GM19467 (cell line): ENCODE measurements at regions not wholly inside any gene's neighbourhood (a gene's known extent, or its start where the extent isn't known, plus 50 kb on each side); places are given as distances from the start of the nearest gene placed in this dataset.
"Not testable (repeated sequence)": the region's sequence is repeated elsewhere in the genome, so short reads cannot be mapped to it uniquely, and the experiment has no call there.

ENCODE experiments used
- ATAC-seq: cut with Tn5 transposase; IDR thresholded peaks from one replicate; pipeline ENCODE4 v1.9.1; 2021; ENCODE audit warnings: mild to moderate bottlenecking, moderate library complexity; ENCODE audit not compliant: unreplicated experiment

DNA sequence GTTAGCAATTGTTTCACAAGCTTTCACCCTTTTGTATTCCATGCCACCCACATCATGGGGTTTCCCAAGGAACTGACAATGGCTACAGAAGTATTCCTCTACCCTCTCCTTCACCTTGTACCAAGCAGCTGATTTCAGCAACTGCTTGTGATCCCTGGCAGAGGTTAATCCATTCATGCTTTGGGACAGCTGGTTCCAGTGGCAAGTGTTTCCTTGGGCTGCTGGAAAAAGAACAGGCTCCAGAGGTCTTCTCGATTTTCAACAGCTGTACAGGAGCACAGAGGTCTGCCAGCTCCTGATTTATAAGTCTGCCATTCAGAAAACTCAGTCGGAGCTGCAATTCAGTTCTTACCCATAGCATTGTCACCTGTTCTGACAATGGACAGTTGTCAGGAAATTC lies 239.2 kb upstream of the CWC22 start:
- no peak for ATAC-seq

DNA sequence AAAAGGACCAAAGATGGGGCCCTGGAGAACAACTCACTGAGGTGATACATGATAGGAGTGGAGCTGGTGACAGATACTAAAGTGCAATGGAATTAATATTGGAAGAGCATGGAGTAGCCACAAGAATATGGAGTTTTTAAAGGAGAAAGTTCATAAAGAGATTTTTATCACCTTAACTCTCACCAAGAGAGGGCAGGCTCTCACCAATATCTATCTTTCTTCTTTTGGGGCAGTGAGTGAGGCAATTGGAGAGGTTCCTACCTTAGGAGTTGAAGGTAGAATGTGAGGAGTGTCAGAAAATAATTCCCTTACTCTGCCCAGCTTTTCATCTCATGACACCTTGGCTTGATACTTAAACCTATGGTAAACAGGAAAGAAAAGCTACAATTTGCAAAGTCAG lies 233.7 kb upstream of the CWC22 start:
- ATAC-seq, result no peak

DNA sequence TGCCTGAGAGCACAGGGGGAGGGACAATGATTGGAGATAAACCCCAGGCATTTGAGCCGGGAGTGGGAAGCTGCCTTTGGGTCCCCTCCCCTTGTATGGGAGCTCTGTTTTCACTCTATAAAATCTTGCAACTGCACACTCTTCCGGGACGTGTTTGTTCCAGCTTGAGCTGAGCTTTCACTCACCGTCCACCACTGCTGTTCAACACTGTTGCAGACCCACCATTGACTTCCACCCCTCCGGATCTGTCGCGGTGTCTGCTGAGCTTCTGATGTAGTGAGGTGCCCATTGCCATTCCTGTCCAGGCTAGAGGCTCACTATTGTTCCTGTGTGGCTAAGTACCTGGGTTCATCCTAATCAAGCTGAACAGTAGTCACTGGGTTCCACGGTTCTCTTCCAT lies 231.6 kb upstream of the CWC22 start:
- no peak for ATAC-seq

DNA sequence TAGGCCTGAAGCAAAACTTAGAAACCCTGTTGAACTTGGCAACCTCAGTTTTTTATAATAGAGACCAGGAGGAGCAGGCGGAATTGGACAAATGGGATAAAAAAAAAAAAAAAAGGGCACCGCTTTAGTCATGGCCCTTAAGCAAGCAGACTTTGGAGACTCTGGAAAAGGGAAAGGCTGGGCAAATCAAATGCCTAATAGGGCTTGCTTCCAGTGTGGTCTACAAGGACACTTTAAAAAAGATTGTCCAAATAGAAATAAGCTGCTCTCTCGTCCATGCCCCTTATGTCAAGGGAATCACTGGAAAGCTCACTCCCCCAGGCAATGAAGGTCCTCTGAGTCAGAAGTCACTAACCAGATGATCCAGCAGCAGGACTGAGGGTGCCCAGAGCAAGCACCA lies 229.0 kb upstream of the CWC22 start:
- ATAC-seq, result not testable (repeated sequence)

DNA sequence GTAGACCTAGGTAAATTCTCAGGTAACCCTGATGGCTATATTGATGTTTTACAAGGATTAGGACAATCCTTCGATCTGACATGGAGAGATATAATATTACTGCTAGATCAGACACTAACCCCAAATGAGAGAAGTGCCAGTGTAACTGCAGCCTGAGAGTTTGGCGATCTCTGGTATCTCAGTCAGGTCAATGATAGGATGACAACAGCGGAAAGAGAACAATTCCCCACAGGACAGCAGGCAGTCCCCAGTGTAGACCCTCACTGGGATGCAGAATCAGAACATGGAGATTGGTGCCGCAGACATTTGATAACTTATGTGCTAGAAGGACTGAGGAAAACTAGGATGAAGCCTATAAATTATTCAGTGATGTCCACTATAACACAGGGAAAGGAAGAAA lies 228.4 kb upstream of the CWC22 start:
- not testable (repeated sequence) for ATAC-seq

DNA sequence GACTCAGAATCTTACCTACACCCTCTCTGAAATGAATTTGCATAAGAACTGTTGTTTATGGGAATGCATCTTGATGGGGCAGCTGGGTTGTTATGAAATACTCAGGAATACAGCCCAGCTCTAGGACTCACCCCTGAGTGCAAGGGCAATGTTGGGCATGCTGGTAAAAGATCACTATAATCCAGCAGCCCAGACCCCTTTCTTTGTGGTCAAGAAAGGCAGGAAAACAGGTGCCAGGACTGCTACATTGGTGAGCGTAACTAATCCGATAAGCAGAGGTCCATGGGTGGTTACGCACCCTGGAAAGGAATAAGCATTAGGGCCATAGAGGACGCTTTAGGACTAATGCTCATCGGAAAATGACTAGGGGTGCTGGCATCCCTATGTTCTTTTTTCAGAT lies 227.9 kb upstream of the CWC22 start:
- ATAC-seq, result not testable (repeated sequence)

DNA sequence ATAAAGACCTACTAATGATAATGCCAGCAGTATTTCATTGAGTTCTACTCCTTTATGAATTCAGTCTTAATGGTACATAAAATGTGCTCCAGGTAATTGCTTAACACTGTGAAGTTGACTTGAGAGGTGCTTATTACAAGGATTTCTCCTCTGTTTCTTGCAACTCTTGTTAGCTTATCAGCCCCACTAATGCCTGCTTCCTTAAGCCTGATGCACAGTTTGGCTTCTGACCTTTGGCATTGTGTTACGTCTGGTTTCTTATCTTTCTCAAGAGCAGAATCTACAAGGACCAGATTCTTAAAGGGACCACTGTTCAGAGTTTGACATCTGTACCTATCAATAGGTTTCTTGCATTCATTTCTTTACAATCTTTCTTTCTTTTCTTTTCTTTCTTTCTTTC lies 223.9 kb upstream of the CWC22 start:
- no peak for ATAC-seq

DNA sequence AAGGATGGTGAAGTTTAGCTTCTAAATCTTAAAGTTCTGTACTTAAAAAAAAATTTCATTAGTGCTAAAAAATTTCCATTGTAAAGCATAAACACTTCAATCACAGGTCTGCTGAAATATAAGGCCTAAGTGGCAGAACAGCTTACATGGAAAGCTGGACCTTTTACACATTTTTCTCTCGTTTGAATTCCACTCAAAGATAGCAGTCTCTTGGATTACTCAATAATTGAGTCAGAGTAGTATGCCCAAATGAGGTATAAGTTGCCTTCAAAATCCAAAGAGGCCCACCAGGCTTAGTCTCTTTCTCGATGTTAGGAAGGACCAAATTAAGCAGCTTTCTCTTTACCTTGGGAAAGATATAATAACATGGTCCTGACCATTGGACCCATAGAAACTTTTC lies 220.4 kb upstream of the CWC22 start:
- no peak for ATAC-seq

DNA sequence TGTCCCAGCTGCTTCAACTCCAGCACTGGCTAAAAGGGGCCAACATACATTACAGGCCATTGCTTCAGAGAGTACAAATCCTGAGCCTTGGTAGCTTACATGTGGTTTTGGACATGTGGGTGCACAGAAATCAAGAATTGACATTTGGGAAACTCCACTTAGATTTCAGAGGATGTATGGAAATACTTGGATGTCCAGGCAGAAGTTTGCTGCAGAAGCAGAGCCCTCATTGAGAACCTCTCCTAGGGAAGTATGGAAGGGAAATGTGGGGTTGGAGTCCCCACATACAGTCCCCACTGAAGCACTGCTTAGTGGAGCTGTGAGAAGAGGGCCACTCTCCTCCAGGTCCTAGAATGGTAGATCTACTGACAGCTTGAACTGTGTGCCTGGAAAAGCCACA lies 218.0 kb upstream of the CWC22 start:
- ATAC-seq, result no peak

DNA sequence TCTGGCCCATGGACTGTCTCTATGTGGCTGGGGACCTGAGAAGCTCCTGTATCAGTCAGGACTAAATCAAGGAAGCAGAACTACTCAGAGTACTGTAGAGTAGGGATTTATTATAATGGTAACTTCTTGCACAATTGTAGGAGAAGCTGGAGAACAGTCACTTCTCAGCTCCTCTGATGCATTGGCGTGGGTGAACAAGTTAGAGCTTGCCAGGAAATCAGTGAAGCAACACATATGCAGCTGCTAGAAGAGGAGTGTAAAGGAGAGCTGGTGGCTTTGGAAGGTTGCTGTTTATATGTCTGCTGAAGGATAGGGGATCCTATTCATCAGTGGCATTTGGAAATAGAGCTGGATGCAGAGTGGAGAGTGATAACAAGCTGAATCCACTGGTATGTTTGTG lies 215.5 kb upstream of the CWC22 start:
- no peak for ATAC-seq

DNA sequence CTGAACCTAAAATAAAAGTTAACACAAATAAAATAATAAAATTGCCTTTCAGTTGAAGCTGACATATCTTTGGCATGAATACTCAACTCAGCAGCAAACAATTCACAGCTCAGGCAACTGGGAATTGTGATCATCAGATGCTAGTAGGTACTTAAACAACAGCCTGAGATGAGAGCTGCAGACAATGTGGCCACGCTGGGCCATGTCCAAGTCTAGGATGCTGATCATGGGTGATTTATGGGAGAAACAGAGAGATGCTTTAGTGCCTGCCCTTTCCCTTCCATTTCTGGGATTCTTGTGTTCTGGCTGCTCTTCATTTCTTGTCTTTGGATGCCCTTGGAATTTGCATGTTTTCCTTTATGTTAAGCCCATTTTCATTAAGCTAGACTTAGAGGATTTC lies 212.4 kb upstream of the CWC22 start:
- ATAC-seq, result no peak

DNA sequence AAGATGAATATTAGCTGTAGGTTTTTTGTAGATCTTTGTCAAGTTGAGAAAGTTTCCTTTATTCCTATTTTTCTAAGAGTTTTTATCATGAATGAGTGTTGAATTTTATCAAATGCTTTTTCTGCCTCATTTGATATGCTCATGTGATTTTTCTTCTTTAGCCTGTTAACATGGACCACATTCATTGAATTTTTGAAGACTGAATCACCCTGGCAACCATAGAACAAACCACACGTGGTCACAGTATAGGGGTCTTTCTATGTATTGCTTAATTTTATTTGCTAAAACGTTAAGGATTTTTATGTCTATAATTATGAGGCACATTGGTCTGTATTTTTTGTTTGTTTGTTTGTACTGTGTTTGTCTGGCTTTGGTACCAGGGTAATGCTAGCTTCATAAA lies 201.7 kb upstream of the CWC22 start:
- ATAC-seq, result no peak

DNA sequence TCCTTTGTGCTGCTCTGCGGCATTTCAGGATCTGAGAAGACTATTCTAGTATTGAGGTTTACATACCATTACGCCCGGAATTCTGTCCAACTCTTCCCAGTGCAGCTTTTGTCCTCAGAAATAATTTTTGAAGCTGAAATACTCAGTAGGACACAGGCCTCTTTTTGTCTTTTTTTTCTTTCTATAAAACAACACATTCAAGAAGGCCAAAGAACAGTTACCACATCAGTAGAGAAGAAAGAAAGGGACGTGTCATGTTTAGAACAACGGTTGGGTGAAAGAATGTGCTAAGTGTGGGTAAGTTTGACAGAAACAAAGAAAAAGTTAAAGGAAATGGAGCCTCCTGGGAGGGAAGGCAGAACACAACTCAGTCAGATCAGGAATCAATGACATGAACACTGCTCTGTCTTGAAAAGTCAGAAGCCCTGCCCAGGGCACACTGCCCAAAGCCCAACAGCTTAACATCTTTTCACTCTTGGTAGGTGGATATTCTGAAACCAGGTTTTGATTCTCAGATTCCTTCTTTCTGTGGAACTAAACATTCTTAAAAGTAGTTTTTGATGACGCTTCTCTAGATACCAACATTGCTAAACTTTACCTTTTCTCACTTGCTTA lies 198.6 kb upstream of the CWC22 start:
- no peak for ATAC-seq

DNA sequence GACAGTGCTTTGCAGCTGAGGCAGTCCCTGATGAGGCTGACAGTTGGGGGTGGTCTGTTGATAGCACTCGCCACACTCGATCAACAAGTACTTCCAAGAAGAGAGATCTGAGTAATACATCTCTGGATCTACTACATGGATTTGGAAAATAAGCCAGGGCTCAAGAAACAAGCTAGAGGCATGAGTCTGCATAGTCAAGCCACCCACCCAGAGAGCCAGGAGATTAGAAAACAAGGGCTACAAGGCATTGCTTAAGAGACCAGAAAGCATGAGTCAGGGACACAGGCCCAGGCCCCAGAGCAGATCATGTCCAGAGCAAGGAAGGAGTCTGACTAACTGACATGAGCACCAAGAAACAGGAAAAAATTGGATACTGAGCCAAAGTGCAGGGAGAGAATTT lies 196.9 kb upstream of the CWC22 start:
- ATAC-seq, result no peak

DNA sequence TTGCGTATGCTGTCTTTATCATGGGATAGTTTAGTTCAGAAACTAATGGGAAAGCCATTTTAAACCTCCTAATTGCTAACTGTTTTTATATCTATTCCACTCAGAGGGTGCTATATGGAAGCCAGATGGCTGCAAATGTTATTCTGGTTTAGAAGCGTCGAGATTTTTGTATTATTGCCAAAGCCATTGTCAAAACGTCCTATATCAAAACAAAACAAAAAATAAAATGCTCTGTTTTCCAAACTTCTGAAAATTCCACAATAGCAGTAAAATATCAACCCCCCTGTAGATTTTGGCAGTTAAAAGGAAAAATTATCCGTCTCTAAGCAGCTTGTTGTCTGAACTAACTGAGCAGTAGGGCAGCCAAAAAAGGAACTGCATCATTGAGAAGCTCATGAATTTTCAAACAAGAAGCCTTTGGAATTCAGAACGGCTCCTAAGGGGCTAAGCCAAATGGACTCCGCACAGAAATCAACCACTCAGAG lies 195.4 kb upstream of the CWC22 start:
- no peak for ATAC-seq

DNA sequence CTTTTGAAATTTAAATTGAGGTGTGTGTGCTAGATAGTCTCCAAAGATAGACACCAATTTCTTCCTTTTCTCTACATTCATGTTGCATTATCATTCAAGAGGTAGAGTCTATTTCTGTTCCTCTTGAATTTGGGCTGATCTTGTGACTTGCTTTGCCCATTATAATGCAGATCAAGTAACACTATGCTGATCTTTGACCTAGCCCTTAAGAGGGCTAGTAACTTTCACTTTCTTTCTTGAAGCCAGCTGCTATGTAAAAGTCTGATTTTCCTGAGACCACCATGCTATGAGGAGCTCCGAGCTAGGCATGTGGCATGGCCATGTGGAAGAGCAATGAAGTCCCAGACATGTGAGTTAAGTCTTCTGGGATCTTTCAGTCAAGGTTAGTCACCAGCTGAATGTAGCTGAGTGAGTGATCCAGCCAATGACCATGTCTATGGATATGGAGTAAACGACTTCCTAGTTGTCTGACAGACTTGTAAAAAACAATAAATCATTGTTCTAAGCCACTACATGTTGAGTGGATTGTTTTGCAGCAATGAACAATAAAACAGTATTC lies 189.4 kb upstream of the CWC22 start:
- no peak for ATAC-seq

DNA sequence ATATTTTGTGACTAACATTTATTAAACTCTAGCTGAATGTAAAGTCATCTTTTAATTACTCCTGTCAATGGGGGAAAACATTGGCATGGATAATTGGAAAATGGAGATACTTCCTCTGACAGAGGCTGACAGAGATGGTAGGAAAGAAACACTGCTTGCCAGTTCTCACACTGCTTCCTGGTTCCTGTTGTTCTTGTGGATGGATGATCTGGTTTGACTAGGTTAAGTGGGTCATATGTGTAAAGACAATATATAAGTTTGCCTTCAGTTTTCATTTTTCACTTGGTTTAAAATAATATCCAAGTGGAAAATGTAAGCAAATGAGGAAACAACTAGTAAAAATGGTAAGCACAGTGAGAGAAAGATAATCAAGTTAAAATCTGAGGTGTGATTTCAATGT lies 188.8 kb upstream of the CWC22 start:
- no peak for ATAC-seq

DNA sequence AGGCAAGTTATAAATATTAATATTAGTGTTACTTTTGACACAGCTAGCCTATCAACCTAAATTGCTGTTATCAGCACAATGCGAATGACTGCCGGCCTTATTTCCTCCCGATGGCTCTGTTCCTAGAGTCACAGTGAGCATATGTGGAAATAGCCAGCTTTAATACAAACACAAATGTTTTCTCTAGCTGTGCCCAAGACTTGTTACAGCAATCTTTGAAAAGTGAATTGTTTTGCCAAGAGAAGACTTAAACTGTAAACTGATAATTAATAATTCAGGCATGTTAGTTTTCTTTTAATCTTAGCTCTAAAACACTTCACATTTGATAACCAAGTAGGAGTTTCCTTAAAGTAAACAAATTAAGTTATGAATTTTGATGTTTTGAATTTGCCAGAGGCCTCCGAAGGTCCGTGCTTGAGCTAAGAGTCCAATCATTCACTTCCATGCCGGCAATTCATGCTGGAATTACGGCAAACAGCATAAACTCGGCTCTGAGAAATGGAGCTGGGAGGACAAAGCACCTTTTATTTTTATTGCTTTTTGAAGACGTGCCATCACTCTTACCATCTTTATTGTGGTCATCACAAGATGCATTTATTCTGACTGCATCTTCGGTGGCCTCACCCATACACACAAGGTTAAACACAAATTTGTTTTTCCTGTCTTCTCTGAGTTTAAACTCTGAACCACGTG lies 184.5 kb upstream of the CWC22 start:
- no peak for ATAC-seq

DNA sequence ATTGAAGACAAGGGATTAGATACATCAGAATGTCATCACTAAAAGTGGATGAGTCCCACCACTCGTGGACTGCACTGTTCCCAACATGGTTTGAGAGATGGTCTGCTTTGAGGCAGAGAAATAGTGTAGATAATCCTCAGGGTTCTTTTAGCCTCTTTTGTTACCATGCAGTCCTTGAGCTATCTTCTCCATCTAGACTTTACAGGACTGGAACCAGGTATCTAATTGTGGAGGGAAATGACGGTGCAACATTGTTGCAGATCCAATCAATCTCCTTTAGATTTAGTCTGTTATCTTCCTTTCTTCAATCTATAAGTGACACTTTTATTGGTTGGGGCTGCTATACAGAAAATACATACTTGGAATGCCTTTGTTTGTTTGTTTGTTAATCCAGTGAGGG lies 183.8 kb upstream of the CWC22 start:
- ATAC-seq, result no peak

DNA sequence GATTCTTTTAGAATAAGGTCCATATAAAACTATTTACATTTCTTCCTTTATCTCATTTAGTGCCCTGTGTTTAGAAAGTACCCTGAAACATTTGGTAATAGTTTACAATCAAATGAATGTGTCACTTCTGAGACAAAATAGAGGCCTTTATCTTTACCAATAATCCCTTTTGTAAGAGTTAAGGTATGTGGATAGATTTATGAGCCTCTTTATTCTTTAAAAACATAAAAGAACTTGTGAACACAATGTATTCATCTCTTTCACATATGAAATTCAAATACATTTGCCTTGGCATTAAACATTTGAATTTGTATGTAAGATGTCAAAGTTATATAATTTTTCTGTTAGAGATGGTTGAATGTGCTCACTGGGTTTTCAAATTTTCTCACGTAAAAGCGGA lies 180.5 kb upstream of the CWC22 start:
- ATAC-seq, result no peak

DNA sequence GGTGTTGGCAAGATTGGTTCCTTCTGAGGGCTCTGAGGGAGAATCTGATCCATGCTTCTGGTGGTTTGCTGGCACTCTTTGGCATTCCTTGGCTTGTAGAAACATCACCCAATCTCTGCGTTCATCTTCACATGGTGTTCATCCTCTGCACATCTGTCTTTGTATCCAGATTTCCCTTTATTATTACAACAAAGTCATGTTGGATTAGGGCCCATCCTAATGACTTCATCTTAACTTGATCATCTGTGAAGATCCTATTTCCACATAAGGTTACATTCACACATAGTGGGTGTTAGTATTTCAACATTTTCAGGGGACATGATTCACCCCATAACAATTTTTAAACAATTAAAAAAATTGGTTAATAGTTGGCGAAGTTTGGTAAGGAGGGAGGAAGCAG lies 177.4 kb upstream of the CWC22 start:
- ATAC-seq, result no peak

DNA sequence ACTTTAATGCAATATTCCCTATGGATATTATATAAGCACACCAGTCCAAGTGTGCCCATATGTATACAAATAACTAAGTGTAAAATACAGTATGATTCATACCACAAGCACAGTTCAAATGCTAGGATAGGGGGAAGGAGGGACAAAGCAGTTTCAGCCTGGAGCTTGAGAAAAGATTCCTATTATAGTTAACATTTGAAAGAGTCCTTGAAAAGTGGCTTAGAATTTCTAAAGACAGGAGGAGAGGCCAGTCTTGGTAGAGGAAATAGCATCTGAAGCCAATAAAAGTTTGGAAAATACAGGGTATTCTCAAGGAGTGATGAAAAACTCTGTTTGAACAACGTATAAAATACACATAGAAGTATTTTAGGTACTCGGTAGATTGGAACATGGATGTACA lies 173.4 kb upstream of the CWC22 start:
- ATAC-seq, result no peak

DNA sequence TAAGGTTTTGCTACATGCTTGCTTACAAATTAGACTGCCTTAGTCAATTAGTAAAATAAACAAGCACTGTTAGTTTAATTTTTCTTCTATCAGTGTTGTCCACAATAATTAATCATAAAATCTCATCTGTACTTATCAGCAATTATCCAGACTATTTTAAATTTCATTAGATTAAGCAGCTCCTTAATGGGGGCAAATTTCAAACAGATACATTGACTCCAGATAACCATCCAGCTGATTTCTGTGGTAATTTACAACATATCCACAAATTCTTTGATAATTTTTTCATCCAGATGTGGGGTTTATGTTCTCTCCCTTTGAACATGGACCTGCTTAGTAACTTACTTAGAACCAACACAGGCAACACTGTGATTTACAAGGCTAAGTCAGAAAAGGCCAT lies 170.4 kb upstream of the CWC22 start:
- ATAC-seq, result no peak
